GM12878 (cell line): ENCODE measurements at regions not wholly inside any gene's neighbourhood (a gene's known extent, or its start where the extent isn't known, plus 50 kb on each side); places are given as distances from the start of the nearest gene placed in this dataset.

Experiments
- BRCA1 ChIP-seq: IDR thresholded peaks from 2 replicates; pipeline ENCODE4 v1.6.1; 2011; ENCODE audit warnings: low read depth, low read length, improper control_type of control experiment
- CHD1 ChIP-seq: IDR thresholded peaks from 2 replicates; pipeline ENCODE4 v1.6.1; 2012; ENCODE audit warnings: low read depth, low read length, improper control_type of control experiment
- E4F1 ChIP-seq: fragments of 450-650 bp; IDR thresholded peaks from 2 replicates; pipeline ENCODE4 v1.6.1; 2018; ENCODE audit warnings: borderline replicate concordance, mild to moderate bottlenecking; ENCODE audit not compliant: partially characterized antibody
- ETV6 ChIP-seq, 2 experiments: fragments of 450-650 bp in 1 of 2; IDR thresholded peaks in 1 of 2; conservative IDR thresholded peaks in 1 of 2; 2 replicates each; pipeline ENCODE4 v1.6.1; 2014; ENCODE audit warnings: antibody characterized with exemption in 1 of 2, borderline replicate concordance in 1 of 2, low read depth in 1 of 2, mild to moderate bottlenecking in 1 of 2, moderate library complexity in 1 of 2
- IRF5 ChIP-seq: fragments of 450-650 bp; IDR thresholded peaks from 2 replicates; pipeline ENCODE4 v1.6.1; 2017; ENCODE audit warnings: borderline replicate concordance
- MEF2A ChIP-seq: IDR thresholded peaks from 2 replicates; pipeline ENCODE4 v1.6.1; 2011; ENCODE audit warnings: low read depth, mild to moderate bottlenecking, low read length, moderate library complexity; ENCODE audit not compliant: insufficient read depth
- MYC ChIP-seq: IDR thresholded peaks from 2 replicates; pipeline ENCODE4 v1.6.1; 2011; ENCODE audit warnings: mild to moderate bottlenecking, low read length, moderate library complexity, inconsistent platforms; ENCODE audit not compliant: insufficient read depth, insufficient replicate concordance, insufficient read length, severe bottlenecking
- NFYA ChIP-seq: IDR thresholded peaks from 2 replicates; pipeline ENCODE4 v1.6.1; 2011; ENCODE audit warnings: low read depth, mild to moderate bottlenecking, low read length, improper control_type of control experiment, borderline replicate concordance
- TCF7 ChIP-seq: IDR thresholded peaks from 2 replicates; pipeline ENCODE4 v1.6.1; 2014; ENCODE audit warnings: antibody characterized with exemption, borderline replicate concordance
- ZNF24 ChIP-seq: fragments of 450-650 bp; IDR thresholded peaks from 2 replicates; pipeline ENCODE4 v1.6.1; 2017; ENCODE audit warnings: antibody characterized with exemption, mild to moderate bottlenecking
- ZSCAN29 ChIP-seq: fragments of 450-650 bp; IDR thresholded peaks from 2 replicates; pipeline ENCODE4 v1.6.1; 2017; ENCODE audit warnings: mild to moderate bottlenecking, moderate library complexity
- TF ChIP-seq, protein P1 (sequence below): fragments of 450-650 bp; IDR thresholded peaks from 2 replicates; pipeline ENCODE4 v1.6.1; 2017; ENCODE audit warnings: mild to moderate bottlenecking, low read depth, inconsistent platforms; ENCODE audit not compliant: poor library complexity, severe bottlenecking

- TF ChIP-seq BRCA1 (no peak), ZSCAN29 (no peak), MYC (no peak), ZNF24 (no peak), E4F1 (no peak), ETV6 (conservative IDR thresholded peaks at IDR 0.05 in 1 of 2, IDR thresholded peaks at IDR 0.05 in 1 of 2; ENCODE audit: borderline replicate concordance in 1 of 2, low read depth in 1 of 2) (no peak), MEF2A (no peak), TCF7 (no peak), CHD1 (no peak), NFYA (no peak), IRF5 (no peak)
- TF ChIP-seq, protein P1, sequence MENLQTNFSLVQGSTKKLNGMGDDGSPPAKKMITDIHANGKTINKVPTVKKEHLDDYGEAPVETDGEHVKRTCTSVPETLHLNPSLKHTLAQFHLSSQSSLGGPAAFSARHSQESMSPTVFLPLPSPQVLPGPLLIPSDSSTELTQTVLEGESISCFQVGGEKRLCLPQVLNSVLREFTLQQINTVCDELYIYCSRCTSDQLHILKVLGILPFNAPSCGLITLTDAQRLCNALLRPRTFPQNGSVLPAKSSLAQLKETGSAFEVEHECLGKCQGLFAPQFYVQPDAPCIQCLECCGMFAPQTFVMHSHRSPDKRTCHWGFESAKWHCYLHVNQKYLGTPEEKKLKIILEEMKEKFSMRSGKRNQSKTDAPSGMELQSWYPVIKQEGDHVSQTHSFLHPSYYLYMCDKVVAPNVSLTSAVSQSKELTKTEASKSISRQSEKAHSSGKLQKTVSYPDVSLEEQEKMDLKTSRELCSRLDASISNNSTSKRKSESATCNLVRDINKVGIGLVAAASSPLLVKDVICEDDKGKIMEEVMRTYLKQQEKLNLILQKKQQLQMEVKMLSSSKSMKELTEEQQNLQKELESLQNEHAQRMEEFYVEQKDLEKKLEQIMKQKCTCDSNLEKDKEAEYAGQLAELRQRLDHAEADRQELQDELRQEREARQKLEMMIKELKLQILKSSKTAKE: no peak
Observed at GRCh38 chr2:175432021-175432420, 250.5 kb upstream of the ATP5MC3 start (continued).
